ENCODE measurements at regions not wholly inside any gene's neighbourhood (a gene's known extent, or its start where the extent isn't known, plus 50 kb on each side); places are given as distances from the start of the nearest gene placed in this dataset.

DNA sequence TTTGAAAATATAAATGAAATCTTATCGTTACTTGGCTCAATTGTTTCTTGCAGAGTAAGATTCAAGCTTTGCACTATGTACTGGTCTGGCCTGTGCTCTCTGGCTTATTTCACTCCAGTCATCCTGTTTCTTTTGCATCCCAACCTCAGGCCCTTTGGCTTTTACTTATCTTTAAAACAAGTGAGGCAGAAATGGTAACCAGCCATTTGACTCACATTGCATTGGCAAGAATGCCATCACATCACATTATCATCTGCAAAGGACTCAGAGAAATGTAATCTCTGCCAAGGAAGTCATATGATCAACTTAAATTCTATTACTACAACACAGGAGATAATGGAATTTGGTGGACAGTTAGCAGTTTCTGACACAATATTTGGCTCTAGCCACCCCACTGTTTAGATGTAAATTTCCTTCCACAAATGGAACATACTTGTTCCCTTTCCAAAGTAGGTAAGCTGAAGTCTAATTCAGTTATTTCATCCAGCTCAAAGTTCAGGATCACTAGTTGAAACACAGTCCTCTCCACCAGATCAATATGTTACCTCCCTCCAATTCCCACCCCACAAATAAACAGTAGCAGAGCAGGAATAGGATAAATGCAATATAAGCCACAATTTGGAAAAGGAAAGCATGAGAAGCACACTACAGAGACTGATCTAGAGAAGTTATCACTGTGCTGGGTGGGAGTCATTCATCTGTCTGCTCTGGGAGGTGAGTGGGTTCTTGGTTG, 65.0 kb upstream of the DSC1 start:
- no peak for DNase-seq
- Histone ChIP-seq H3F3A (replicated peaks; ENCODE audit: insufficient read depth) (no peaks in the 10 kb centered on the region), H3K27ac (ENCODE audit: low read depth in 2 of 2, low read length in 1 of 2) (no peak overlapping the region), H3K4me2 (no peak overlapping the region), H3K79me2 (ENCODE audit: insufficient read depth) (no peaks in the 10 kb centered on the region), H3K9ac (no peak overlapping the region), H3K9me3 (no peaks in the 10 kb centered on the region), H3K4me3 (ENCODE audit: low read depth in 2 of 2, low read length in 1 of 2) (no peak overlapping the region), H3K4me1 (ENCODE audit: control insufficient read depth in 1 of 2, insufficient read depth in 2 of 2, low read depth in 1 of 2, low read length in 1 of 2) (no peaks in the 10 kb centered on the region), H4K20me1 (ENCODE audit: insufficient read depth) (no peaks in the 10 kb centered on the region), H3K27me3 (ENCODE audit: insufficient read depth) (no peaks in the 10 kb centered on the region; the same call in 1 of the 2 replicates), H3K36me3 (replicated peaks in 1 of 2; ENCODE audit: control insufficient read depth in 1 of 2, insufficient read depth in 2 of 2, low read length in 1 of 2) (no peaks in the 10 kb centered on the region), H3K9me2 (no peaks in the 10 kb centered on the region), H2AFZ (ENCODE audit: low read depth) (no peak overlapping the region)
- TF ChIP-seq TCF12 (IDR thresholded peaks at IDR 0.05) (no peak), TAF1 (IDR thresholded peaks at IDR 0.05; ENCODE audit: borderline replicate concordance, low read depth, low read length) (no peak), CHD2 (IDR thresholded peaks at IDR 0.05; ENCODE audit: low read length, partially characterized antibody) (no peak), TEAD4 (IDR thresholded peaks at IDR 0.05; ENCODE audit: borderline replicate concordance, insufficient read depth) (no peak), NFIC (IDR thresholded peaks at IDR 0.05; ENCODE audit: borderline replicate concordance) (no peak), RAD21 (IDR thresholded peaks at IDR 0.05; ENCODE audit: low read length) (no peak), FOXM1 (IDR thresholded peaks at IDR 0.05; ENCODE audit: low read depth) (no peak), MXI1 (IDR thresholded peaks at IDR 0.05; ENCODE audit: low read depth, low read length) (no peak), EP300 (IDR thresholded peaks at IDR 0.05; ENCODE audit: borderline replicate concordance in 1 of 2, low read depth in 1 of 2, low read length in 1 of 2) (no peak), FOSL2 (IDR thresholded peaks at IDR 0.05; ENCODE audit: borderline replicate concordance, low read depth) (no peak), POLR2AphosphoS5 (IDR thresholded peaks at IDR 0.05; ENCODE audit: low read depth, low read length) (no peak), FOXJ3 (CRISPR knock-in tag; IDR thresholded peaks at IDR 0.05) (no peak), GATA2 (CRISPR knock-in tag; IDR thresholded peaks at IDR 0.05) (no peak), EZH2phosphoT487 (IDR thresholded peaks at IDR 0.05; ENCODE audit: borderline replicate concordance, low read depth) (no peak), YY1 (IDR thresholded peaks at IDR 0.05; ENCODE audit: low read depth) (no peak)
- TF ChIP-seq, protein P1, sequence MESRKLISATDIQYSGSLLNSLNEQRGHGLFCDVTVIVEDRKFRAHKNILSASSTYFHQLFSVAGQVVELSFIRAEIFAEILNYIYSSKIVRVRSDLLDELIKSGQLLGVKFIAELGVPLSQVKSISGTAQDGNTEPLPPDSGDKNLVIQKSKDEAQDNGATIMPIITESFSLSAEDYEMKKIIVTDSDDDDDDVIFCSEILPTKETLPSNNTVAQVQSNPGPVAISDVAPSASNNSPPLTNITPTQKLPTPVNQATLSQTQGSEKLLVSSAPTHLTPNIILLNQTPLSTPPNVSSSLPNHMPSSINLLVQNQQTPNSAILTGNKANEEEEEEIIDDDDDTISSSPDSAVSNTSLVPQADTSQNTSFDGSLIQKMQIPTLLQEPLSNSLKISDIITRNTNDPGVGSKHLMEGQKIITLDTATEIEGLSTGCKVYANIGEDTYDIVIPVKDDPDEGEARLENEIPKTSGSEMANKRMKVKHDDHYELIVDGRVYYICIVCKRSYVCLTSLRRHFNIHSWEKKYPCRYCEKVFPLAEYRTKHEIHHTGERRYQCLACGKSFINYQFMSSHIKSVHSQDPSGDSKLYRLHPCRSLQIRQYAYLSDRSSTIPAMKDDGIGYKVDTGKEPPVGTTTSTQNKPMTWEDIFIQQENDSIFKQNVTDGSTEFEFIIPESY (IDR thresholded peaks at IDR 0.05; ENCODE audit: borderline replicate concordance, low read depth), result no peak
- TF ChIP-seq, protein P2, sequence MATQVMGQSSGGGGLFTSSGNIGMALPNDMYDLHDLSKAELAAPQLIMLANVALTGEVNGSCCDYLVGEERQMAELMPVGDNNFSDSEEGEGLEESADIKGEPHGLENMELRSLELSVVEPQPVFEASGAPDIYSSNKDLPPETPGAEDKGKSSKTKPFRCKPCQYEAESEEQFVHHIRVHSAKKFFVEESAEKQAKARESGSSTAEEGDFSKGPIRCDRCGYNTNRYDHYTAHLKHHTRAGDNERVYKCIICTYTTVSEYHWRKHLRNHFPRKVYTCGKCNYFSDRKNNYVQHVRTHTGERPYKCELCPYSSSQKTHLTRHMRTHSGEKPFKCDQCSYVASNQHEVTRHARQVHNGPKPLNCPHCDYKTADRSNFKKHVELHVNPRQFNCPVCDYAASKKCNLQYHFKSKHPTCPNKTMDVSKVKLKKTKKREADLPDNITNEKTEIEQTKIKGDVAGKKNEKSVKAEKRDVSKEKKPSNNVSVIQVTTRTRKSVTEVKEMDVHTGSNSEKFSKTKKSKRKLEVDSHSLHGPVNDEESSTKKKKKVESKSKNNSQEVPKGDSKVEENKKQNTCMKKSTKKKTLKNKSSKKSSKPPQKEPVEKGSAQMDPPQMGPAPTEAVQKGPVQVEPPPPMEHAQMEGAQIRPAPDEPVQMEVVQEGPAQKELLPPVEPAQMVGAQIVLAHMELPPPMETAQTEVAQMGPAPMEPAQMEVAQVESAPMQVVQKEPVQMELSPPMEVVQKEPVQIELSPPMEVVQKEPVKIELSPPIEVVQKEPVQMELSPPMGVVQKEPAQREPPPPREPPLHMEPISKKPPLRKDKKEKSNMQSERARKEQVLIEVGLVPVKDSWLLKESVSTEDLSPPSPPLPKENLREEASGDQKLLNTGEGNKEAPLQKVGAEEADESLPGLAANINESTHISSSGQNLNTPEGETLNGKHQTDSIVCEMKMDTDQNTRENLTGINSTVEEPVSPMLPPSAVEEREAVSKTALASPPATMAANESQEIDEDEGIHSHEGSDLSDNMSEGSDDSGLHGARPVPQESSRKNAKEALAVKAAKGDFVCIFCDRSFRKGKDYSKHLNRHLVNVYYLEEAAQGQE (IDR thresholded peaks at IDR 0.05; ENCODE audit: low read depth, low read length), result no peak
- TF ChIP-seq, protein P3, sequence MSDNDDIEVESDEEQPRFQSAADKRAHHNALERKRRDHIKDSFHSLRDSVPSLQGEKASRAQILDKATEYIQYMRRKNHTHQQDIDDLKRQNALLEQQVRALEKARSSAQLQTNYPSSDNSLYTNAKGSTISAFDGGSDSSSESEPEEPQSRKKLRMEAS (IDR thresholded peaks at IDR 0.05; ENCODE audit: low read depth), result no peak
- TF ChIP-seq, protein P4, sequence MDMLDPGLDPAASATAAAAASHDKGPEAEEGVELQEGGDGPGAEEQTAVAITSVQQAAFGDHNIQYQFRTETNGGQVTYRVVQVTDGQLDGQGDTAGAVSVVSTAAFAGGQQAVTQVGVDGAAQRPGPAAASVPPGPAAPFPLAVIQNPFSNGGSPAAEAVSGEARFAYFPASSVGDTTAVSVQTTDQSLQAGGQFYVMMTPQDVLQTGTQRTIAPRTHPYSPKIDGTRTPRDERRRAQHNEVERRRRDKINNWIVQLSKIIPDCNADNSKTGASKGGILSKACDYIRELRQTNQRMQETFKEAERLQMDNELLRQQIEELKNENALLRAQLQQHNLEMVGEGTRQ (IDR thresholded peaks at IDR 0.05; ENCODE audit: borderline replicate concordance, low read depth, low read length), result no peak
- 16% methylated on average over 1 of the region's 1 CpG for WGBS (ENCODE audit: low lambda C conversion rate)
- POLR2A ChIA-PET, result no interaction called here
- CTCF ChIA-PET, result interaction anchor here (0.7 kb wide), 1 partner anchor 14 kb away, joined by 3 read pairs; no protein-coding TSS in a partner anchor
